ENCODE measurements at regions not wholly inside any gene's neighbourhood (a gene's known extent, or its start where the extent isn't known, plus 50 kb on each side); places are given as distances from the start of the nearest gene placed in this dataset.

- no peak for DNase-seq
Observed at GRCh38 chr4:125704726-125705125, 390.0 kb downstream of the FAT4 start.

- no peak for DNase-seq
Observed at GRCh38 chr4:125705681-125706080, 390.9 kb downstream of the FAT4 start.

- DNase-seq = no peak
Observed at GRCh38 chr4:125707397-125707796, 392.6 kb downstream of the FAT4 start.

GRCh38 chr4:125710766-125711165 is 396.0 kb downstream of the FAT4 start:
- no peak for DNase-seq

GRCh38 chr4:125714049-125714448 is 399.3 kb downstream of the FAT4 start:
- no peak for DNase-seq

GRCh38 chr4:125714845-125715244 is 400.1 kb downstream of the FAT4 start:
- no peak for DNase-seq

GRCh38 chr4:125719987-125720386 is 405.2 kb downstream of the FAT4 start:
- no peak for DNase-seq

GRCh38 chr4:125722009-125722408 is 407.3 kb downstream of the FAT4 start:
- DNase-seq = no peak

GRCh38 chr4:125725957-125726525 is 411.3 kb downstream of the FAT4 start:
- no peak for DNase-seq

- DNase-seq = no peak
Observed at GRCh38 chr4:125727931-125728330, 413.2 kb downstream of the FAT4 start.

GRCh38 chr4:125728568-125728967 is 413.8 kb downstream of the FAT4 start:
- DNase-seq = no peak

GRCh38 chr4:125729171-125729570 is 414.4 kb downstream of the FAT4 start:
- DNase-seq = no peak

- no peak for DNase-seq
Observed at GRCh38 chr4:125732632-125733031, 417.9 kb downstream of the FAT4 start.

- DNase-seq = no peak
Observed at GRCh38 chr4:125734504-125734903, 419.7 kb downstream of the FAT4 start.

- no peak for DNase-seq
Observed at GRCh38 chr4:125735102-125735501, 420.3 kb downstream of the FAT4 start.

- DNase-seq = no peak
Observed at GRCh38 chr4:125736057-125736456, 421.3 kb downstream of the FAT4 start.

GRCh38 chr4:125739760-125740159 is 425.0 kb downstream of the FAT4 start:
- no peak for DNase-seq

GRCh38 chr4:125741825-125742452 is 427.2 kb downstream of the FAT4 start:
- DNase-seq = no peak

- no peak for DNase-seq
Observed at GRCh38 chr4:125744891-125745364, 430.2 kb downstream of the FAT4 start.

GRCh38 chr4:125749354-125749753 is 434.6 kb downstream of the FAT4 start:
- no peak for DNase-seq

- no peak for DNase-seq
Observed at GRCh38 chr4:125750399-125750798, 435.6 kb downstream of the FAT4 start.

- no peak for DNase-seq
Observed at GRCh38 chr4:125750828-125751466, 436.2 kb downstream of the FAT4 start.

- no peak for DNase-seq
Observed at GRCh38 chr4:125758438-125758837, 443.7 kb downstream of the FAT4 start.

GRCh38 chr4:125760201-125760819 is 445.6 kb downstream of the FAT4 start:
- DNase-seq = no peak
